ENCODE measurements at regions not wholly inside any gene's neighbourhood (a gene's known extent, or its start where the extent isn't known, plus 50 kb on each side); places are given as distances from the start of the nearest gene placed in this dataset.
"Not testable (repeated sequence)": the region's sequence is repeated elsewhere in the genome, so short reads cannot be mapped to it uniquely, and the experiment has no call there.

DNA sequence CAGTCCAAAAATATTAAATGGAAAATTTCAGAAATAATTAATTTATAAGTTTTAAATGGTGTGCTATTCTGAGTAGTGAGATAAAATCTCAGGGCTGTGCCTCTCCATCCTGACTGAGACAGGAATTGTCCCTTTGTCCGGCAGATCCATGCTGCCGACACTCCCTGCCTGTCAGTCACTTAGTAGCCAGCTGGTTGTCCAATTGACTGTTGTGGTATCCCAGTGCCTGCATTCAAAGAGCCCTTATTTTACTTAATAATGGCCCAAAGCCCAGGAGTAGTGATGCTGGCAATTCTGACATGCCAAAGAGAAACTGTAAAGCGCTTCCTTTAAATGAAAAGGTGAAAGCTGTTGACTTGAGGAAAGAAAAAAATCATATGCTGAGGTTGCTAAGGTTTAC lies 157.5 kb downstream of the ENC1 start:
- no peaks in the 10 kb centered on the region for H3K36me3 ChIP-seq (ENCODE audit: control insufficient read depth, insufficient read depth, low read length)

DNA sequence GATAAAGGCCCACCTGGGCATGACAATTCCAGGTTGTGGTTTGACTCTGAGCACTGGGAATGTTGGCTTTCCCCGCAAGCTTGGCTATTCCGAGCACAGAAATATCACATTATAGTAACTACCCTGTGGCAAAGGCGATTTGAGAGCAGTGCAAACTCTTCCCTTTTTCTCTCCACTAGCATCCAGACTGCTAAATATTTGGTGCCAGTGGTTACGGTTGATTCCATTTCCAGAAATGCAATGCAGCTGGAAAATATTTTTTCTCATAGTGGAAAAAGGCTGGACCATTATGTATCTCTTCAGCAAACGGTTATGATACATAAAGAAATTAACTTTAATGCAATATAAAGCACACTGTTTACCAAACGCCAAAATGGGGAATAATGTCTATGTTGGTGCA lies 158.0 kb downstream of the ENC1 start:
- Histone ChIP-seq H3K27ac (ENCODE audit: insufficient read depth, low read length, poor library complexity, severe bottlenecking) (no peak overlapping the region), H3K4me3 (ENCODE audit: insufficient read depth, low read depth, low read length, poor library complexity, severe bottlenecking) (no peak overlapping the region), H3K36me3 (ENCODE audit: control insufficient read depth, insufficient read depth, low read length) (no peaks in the 10 kb centered on the region), H3K4me1 (ENCODE audit: control insufficient read depth, insufficient read depth, low read length, poor library complexity, severe bottlenecking) (no peaks in the 10 kb centered on the region), H3K9me3 (ENCODE audit: control insufficient read depth, low read length) (no peaks in the 10 kb centered on the region), H3K27me3 (replicated peaks; ENCODE audit: control insufficient read depth, insufficient read depth, low read length, poor library complexity, severe bottlenecking) (no peaks in the 10 kb centered on the region)
- DNase-seq: no peak

More for the DNA sequence above, 157.5 kb downstream of the ENC1 start:
- H3K4me3 ChIP-seq (ENCODE audit: insufficient read depth, low read depth, low read length, poor library complexity, severe bottlenecking): no peak overlapping the region
- no peak overlapping the region for H3K27ac ChIP-seq (ENCODE audit: insufficient read depth, low read length, poor library complexity, severe bottlenecking)
- no peaks in the 10 kb centered on the region for H3K9me3 ChIP-seq (ENCODE audit: control insufficient read depth, low read length)
- DNase-seq: no peak
- no peaks in the 10 kb centered on the region for H3K4me1 ChIP-seq (ENCODE audit: control insufficient read depth, insufficient read depth, low read length, poor library complexity, severe bottlenecking)
- H3K27me3 ChIP-seq (replicated peaks; ENCODE audit: control insufficient read depth, insufficient read depth, low read length, poor library complexity, severe bottlenecking): no peaks in the 10 kb centered on the region

DNA sequence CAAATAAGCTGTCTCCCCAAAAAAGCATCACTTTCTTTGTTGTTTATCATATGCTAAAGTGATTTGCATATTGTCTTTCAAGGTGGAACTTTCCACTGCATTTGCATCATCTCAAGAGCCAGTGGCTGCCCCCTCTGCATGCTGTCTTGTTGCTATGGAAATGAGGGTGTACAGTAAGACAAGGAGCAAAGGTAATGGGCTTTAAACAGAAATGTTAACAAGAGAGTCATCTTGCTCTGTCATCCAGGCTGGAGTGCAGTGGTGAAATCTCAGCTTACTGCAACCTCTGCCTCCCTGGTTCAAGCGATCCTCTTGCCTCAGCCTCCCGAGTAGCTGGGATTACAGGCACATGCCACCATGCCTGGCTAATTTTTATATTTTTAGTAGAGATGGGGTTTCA lies 159.2 kb downstream of the ENC1 start:
- not testable (repeated sequence) for H3K9me3 ChIP-seq (ENCODE audit: control insufficient read depth, low read length); DNase-seq; H3K4me3 ChIP-seq (ENCODE audit: insufficient read depth, low read depth, low read length, poor library complexity, severe bottlenecking)

DNA sequence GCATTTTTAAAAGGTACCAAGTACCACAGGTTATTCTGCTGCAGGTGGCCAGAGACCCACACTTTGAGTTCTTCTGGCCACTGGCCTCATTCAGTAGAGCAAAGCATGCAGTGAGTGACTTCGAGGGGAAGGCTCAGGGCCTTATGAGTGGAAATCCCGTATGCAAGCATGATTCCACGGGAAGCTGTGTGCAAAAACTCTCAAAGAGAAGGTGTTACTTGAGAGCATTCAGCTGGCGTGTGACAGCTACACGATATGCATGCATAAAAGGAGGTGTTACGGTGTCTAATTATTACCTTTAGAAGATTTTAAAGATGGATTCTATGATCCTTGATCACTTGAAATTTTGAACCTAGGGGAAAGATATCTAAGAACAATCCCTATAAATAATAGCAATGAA lies 160.3 kb downstream of the ENC1 start:
- no peaks in the 10 kb centered on the region for H3K27me3 ChIP-seq (replicated peaks; ENCODE audit: control insufficient read depth, insufficient read depth, low read length, poor library complexity, severe bottlenecking)
- no peaks in the 10 kb centered on the region for H3K4me1 ChIP-seq (ENCODE audit: control insufficient read depth, insufficient read depth, low read length, poor library complexity, severe bottlenecking)
- no peaks in the 10 kb centered on the region for H3K9me3 ChIP-seq (ENCODE audit: control insufficient read depth, low read length)
- DNase-seq: no peak
- no peaks in the 10 kb centered on the region for H3K36me3 ChIP-seq (ENCODE audit: control insufficient read depth, insufficient read depth, low read length)
- H3K4me3 ChIP-seq (ENCODE audit: insufficient read depth, low read depth, low read length, poor library complexity, severe bottlenecking): no peak overlapping the region
- H3K27ac ChIP-seq (ENCODE audit: insufficient read depth, low read length, poor library complexity, severe bottlenecking): no peak overlapping the region

More for the DNA sequence above, 159.2 kb downstream of the ENC1 start:
- not testable (repeated sequence) for H3K36me3 ChIP-seq (ENCODE audit: control insufficient read depth, insufficient read depth, low read length); H3K27me3 ChIP-seq (replicated peaks; ENCODE audit: control insufficient read depth, insufficient read depth, low read length, poor library complexity, severe bottlenecking); H3K27ac ChIP-seq (ENCODE audit: insufficient read depth, low read length, poor library complexity, severe bottlenecking); H3K4me1 ChIP-seq (ENCODE audit: control insufficient read depth, insufficient read depth, low read length, poor library complexity, severe bottlenecking)

DNA sequence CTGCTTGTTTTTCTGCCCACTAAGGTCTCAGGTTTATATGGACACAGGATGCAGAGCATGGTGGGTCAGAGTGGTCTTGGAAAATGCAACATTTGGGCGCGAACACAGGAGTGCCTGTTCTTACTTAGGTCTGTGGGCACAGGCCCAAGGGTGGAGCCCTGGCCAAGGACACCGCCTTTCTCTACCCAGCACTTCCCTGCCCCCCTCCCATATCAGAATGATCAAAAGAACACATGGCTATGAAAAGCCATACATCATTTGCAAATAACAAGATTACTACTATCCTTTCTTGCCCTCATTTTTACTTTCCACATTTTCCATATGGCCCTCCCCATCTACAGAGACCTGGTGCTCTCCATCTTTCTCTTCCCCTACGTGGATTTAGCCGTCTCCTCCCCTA lies 162.2 kb downstream of the ENC1 start:
- Histone ChIP-seq H3K9me3 (ENCODE audit: control insufficient read depth, low read length) (no peaks in the 10 kb centered on the region), H3K27ac (ENCODE audit: insufficient read depth, low read length, poor library complexity, severe bottlenecking) (no peak overlapping the region), H3K4me1 (ENCODE audit: control insufficient read depth, insufficient read depth, low read length, poor library complexity, severe bottlenecking) (no peaks in the 10 kb centered on the region), H3K27me3 (replicated peaks; ENCODE audit: control insufficient read depth, insufficient read depth, low read length, poor library complexity, severe bottlenecking) (no peaks in the 10 kb centered on the region), H3K4me3 (ENCODE audit: insufficient read depth, low read depth, low read length, poor library complexity, severe bottlenecking) (no peak overlapping the region), H3K36me3 (ENCODE audit: control insufficient read depth, insufficient read depth, low read length) (no peaks in the 10 kb centered on the region)
- DNase-seq: no peak

DNA sequence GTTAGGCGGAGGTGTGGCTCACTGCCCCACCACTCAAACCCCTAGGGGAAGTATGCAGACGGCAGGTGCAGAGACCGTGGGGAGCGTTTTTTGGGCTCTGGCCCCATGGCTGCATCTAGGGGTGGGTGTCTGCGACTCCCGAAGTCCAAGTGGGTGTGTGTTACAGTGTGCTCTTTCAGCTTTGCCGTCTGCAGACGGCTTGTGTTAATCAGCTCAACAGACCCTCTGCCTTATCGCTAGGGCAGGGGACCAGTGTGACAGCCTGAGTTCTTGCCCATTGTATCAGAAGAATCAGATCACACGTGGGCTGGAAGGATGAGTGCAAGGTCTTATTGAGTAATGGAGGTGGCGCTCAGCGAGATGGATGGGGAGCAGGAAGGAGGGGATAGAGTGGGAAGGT lies 162.8 kb downstream of the ENC1 start:
- no peak for DNase-seq
- Histone ChIP-seq H3K27me3 (replicated peaks; ENCODE audit: control insufficient read depth, insufficient read depth, low read length, poor library complexity, severe bottlenecking) (no peaks in the 10 kb centered on the region), H3K27ac (ENCODE audit: insufficient read depth, low read length, poor library complexity, severe bottlenecking) (no peak overlapping the region), H3K4me1 (ENCODE audit: control insufficient read depth, insufficient read depth, low read length, poor library complexity, severe bottlenecking) (no peaks in the 10 kb centered on the region), H3K36me3 (ENCODE audit: control insufficient read depth, insufficient read depth, low read length) (no peaks in the 10 kb centered on the region), H3K4me3 (ENCODE audit: insufficient read depth, low read depth, low read length, poor library complexity, severe bottlenecking) (no peak overlapping the region), H3K9me3 (ENCODE audit: control insufficient read depth, low read length) (no peaks in the 10 kb centered on the region)

DNA sequence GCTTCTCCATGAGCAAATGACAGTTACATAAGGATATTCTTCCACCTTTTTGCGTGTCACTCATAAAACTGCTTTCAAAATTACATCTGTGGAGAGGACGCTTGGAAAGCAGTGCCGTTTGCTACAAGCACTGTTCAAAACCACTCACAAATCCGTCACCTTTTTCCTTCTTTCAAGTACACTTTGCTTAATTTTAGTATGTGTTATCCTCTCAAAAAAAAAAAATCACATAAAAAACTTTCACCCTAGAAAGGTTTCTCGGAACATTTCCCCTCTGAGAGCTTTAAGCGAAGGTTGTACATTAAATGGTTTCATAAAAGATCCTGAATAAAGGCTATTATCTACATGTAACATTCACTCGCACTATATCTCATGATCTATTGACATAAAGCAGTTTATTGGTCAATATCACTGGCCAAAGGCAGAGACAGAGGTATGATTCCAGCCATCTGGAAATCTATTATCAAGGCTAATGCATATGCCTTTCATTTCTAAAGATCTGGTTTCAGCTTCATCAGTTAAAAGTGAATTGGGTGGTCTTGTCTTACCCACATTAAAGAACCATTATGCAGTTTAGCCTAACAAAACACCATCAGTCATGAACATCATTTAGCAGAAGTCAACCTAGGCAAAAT lies 163.6 kb downstream of the ENC1 start:
- Histone ChIP-seq H3K4me1 (ENCODE audit: control insufficient read depth, insufficient read depth, low read length, poor library complexity, severe bottlenecking) (no peaks in the 10 kb centered on the region), H3K27me3 (replicated peaks; ENCODE audit: control insufficient read depth, insufficient read depth, low read length, poor library complexity, severe bottlenecking) (no peaks in the 10 kb centered on the region), H3K4me3 (ENCODE audit: insufficient read depth, low read depth, low read length, poor library complexity, severe bottlenecking) (no peak overlapping the region), H3K9me3 (ENCODE audit: control insufficient read depth, low read length) (no peaks in the 10 kb centered on the region), H3K27ac (ENCODE audit: insufficient read depth, low read length, poor library complexity, severe bottlenecking) (no peak overlapping the region), H3K36me3 (ENCODE audit: control insufficient read depth, insufficient read depth, low read length) (no peaks in the 10 kb centered on the region)
- DNase-seq: no peak

DNA sequence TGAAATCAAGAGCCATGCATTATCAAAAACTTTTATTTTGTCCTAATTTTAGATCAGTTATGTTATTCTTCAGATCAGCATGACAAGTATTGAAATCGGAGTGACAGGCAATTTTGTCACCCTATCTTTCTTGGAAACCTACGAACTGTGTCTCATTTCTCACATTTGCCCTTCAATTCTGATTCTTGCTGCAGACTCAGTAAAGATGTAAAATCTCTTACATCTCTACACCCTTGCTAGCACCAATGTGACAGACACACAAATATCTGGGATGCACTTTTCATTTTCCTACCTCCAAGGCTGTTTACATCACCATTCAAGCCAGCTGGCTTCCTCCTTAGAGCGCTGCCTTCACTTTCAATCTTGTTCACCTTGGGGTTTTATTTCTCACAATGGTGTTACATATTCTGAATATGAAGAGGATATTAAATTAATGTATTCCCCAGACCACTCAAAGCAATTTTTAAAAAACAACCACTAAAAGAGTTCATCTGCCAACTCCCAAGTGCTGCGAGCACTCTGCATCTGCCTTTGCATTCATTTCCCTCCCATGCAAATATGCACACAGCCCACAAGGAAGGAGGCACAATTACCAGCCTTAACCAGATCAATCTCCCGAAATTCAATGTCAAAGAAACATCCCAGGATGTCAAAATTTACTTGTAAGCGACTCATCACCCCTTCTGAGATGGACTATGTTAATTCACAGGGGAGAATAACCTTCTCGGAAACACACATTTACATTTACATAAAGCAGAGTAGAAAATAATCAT lies 164.3 kb downstream of the ENC1 start:
- no peaks in the 10 kb centered on the region for H3K27me3 ChIP-seq (replicated peaks; ENCODE audit: control insufficient read depth, insufficient read depth, low read length, poor library complexity, severe bottlenecking)
- no peaks in the 10 kb centered on the region for H3K4me1 ChIP-seq (ENCODE audit: control insufficient read depth, insufficient read depth, low read length, poor library complexity, severe bottlenecking)
- DNase-seq: no peak
- H3K36me3 ChIP-seq (ENCODE audit: control insufficient read depth, insufficient read depth, low read length): no peaks in the 10 kb centered on the region
- H3K4me3 ChIP-seq (ENCODE audit: insufficient read depth, low read depth, low read length, poor library complexity, severe bottlenecking): no peak overlapping the region
- H3K27ac ChIP-seq (ENCODE audit: insufficient read depth, low read length, poor library complexity, severe bottlenecking): no peak overlapping the region
- no peaks in the 10 kb centered on the region for H3K9me3 ChIP-seq (ENCODE audit: control insufficient read depth, low read length)

DNA sequence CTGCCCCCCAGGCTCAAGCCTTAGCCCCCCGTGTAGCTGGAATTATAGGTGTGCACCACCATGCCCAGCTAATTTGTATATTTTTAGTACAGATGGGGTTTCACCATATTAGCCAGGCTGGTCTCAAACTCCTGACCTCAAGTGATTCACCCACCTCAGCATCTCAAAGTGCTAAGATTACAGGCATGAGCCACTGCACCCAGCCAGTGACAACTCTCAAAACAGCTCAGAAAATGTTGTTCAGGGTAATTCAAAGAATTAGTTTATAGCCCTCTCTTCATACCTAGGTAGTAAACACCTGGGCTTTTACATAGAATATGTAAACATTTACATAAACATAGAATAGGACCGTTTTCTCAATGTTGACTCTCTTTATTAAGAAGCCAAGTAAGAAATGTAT lies 168.7 kb downstream of the ENC1 start:
- Histone ChIP-seq H3K9me3 (ENCODE audit: control insufficient read depth, low read length) (no peaks in the 10 kb centered on the region), H3K27me3 (replicated peaks; ENCODE audit: control insufficient read depth, insufficient read depth, low read length, poor library complexity, severe bottlenecking) (no peaks in the 10 kb centered on the region), H3K36me3 (ENCODE audit: control insufficient read depth, insufficient read depth, low read length) (no peaks in the 10 kb centered on the region), H3K4me3 (ENCODE audit: insufficient read depth, low read depth, low read length, poor library complexity, severe bottlenecking) (no peak overlapping the region), H3K27ac (ENCODE audit: insufficient read depth, low read length, poor library complexity, severe bottlenecking) (no peak overlapping the region), H3K4me1 (ENCODE audit: control insufficient read depth, insufficient read depth, low read length, poor library complexity, severe bottlenecking) (no peaks in the 10 kb centered on the region)
- no peak for DNase-seq

DNA sequence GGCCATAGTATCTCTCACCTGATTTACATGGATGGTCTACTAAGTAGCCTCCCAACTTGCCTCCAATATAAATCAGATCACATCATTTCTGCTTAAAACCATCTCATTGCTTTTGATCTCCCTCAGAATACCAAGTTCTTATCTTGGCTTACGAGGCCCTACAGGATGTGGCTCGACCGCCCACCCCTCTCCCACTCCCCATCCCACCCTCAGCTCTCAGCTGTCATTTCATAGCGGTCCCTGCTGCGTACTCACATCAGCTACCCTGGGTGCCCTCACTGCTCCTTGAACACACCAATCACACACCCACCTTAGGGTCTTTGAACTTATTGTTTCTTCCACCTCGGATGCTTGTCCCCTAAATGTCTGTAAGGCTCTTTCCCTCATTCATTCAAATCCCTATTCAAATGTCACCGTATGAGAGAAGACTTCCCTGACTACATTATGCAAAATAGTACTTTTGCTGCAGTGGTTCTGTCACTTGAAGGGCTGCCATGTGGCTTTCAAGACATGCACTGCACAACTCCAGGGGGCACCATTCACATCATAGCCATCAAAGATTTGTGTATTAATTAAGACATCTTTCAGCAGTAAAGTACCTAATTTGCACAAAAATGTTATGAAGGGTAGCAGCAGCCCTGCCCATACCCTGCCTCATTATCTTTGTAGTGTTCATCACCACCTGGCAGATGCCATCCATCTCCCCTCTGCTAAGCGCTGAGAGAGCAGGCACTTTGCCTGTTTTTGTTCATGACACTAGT lies 171.1 kb downstream of the ENC1 start:
- Histone ChIP-seq H3K36me3 (ENCODE audit: control insufficient read depth, insufficient read depth, low read length) (no peaks in the 10 kb centered on the region), H3K27ac (ENCODE audit: insufficient read depth, low read length, poor library complexity, severe bottlenecking) (no peak overlapping the region), H3K9me3 (ENCODE audit: control insufficient read depth, low read length) (no peaks in the 10 kb centered on the region), H3K4me3 (ENCODE audit: insufficient read depth, low read depth, low read length, poor library complexity, severe bottlenecking) (no peak overlapping the region), H3K4me1 (ENCODE audit: control insufficient read depth, insufficient read depth, low read length, poor library complexity, severe bottlenecking) (no peaks in the 10 kb centered on the region), H3K27me3 (replicated peaks; ENCODE audit: control insufficient read depth, insufficient read depth, low read length, poor library complexity, severe bottlenecking) (no peaks in the 10 kb centered on the region)
- no peak for DNase-seq

Data from effector memory CD4-positive, alpha-beta T cell (primary cell).